IPS-18a (cell line): ENCODE measurements at regions not wholly inside any gene's neighbourhood (a gene's known extent, or its start where the extent isn't known, plus 50 kb on each side); places are given as distances from the start of the nearest gene placed in this dataset.

Experiments
- H3K27ac ChIP-seq: one replicate; pipeline ENCODE4 v1.5.1; 2013; ENCODE audit warnings: low read length
- H3K27me3 ChIP-seq: one replicate; pipeline ENCODE4 v1.6.1; 2013; ENCODE audit warnings: mild to moderate bottlenecking, low read length; ENCODE audit not compliant: control insufficient read depth, insufficient read depth
- H3K36me3 ChIP-seq: one replicate; pipeline ENCODE4 v1.6.1; 2013; ENCODE audit warnings: low read depth, low read length; ENCODE audit not compliant: control insufficient read depth
- H3K4me1 ChIP-seq: one replicate; pipeline ENCODE4 v1.6.1; 2013; ENCODE audit warnings: low read depth, low read length; ENCODE audit not compliant: control insufficient read depth
- H3K4me3 ChIP-seq: one replicate; pipeline ENCODE4 v1.5.1; 2013; ENCODE audit warnings: low read length
- H3K9ac ChIP-seq: one replicate; pipeline ENCODE4 v1.6.1; 2013; ENCODE audit warnings: mild to moderate bottlenecking, low read length, moderate library complexity
- H3K9me3 ChIP-seq: one replicate; pipeline ENCODE4 v1.6.1; 2013; ENCODE audit warnings: low read depth, low read length; ENCODE audit not compliant: control insufficient read depth

DNA sequence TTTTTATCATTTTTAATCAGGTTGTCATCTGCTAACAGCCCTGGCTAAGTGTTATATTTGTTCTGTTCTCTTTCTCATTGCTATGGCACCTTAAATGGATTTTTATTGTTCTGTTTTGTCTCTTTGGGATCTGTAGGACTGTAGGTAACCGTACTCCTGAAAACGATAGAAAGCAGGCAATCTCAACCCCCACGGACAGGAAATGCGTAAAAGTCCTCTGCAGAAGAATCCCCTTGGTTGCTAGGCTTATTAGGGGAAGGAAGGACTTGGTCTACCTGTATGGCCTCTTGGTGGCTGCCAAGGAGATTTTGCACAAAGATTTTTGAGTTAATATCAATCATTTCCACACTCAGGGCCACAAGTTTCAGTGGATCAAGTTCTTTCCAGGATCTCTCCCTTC is 571.9 kb upstream of the ZNF385D start:
- Histone ChIP-seq H3K27ac (no peak overlapping the region), H3K4me1 (peaks cover 6% of the 10 kb centered on the region), H3K36me3 (no peaks in the 10 kb centered on the region), H3K4me3 (no peak overlapping the region), H3K9me3 (no peaks in the 10 kb centered on the region), H3K9ac (no peak overlapping the region), H3K27me3 (no peaks in the 10 kb centered on the region)

DNA sequence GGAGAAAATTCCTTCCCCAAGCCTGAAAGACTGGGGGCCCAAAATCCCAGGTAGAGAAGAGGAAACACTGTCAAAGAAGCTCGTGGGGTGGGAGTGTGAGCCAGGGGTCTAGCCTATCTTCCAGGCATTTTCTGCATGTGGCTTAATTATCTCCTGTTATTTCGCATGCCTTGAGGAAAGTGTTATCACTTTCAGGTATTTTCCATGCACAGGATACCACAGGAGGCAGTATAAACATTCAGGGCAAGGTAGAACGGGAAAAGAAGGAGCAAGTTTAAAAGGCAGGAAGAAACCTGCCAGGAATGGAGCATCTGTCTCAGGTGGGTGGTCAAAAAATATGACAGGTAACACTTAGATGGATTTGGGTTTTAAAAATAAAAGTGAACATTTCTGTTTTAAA is 575.3 kb upstream of the ZNF385D start:
- no peaks in the 10 kb centered on the region for H3K36me3 ChIP-seq
- H3K4me1 ChIP-seq: peaks cover 6% of the 10 kb centered on the region
- no peak overlapping the region for H3K4me3 ChIP-seq
- H3K9me3 ChIP-seq: no peaks in the 10 kb centered on the region
- no peak overlapping the region for H3K9ac ChIP-seq
- H3K27me3 ChIP-seq: no peaks in the 10 kb centered on the region
- no peak overlapping the region for H3K27ac ChIP-seq

DNA sequence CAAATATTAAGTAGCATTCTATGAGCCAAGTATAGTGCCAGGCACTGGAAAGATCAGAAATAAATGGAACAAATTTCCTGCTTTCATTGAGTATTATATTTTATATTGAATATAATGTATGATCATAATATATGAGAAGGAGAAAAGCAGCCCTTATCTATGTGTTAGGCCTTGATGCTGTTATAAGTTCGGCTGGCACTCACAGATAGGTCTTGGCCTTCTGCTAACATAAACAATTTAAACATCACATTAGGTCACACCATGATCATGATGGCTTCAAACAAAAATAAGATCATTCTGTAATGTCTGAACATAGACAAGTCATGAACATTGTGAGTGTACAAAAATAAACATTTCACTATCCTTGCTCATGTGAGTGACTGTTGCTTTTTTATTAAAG is 584.0 kb upstream of the ZNF385D start:
- Histone ChIP-seq H3K27me3 (no peaks in the 10 kb centered on the region), H3K9me3 (no peaks in the 10 kb centered on the region), H3K9ac (no peak overlapping the region), H3K4me3 (no peak overlapping the region), H3K4me1 (no peaks in the 10 kb centered on the region), H3K36me3 (no peaks in the 10 kb centered on the region), H3K27ac (no peak overlapping the region)

DNA sequence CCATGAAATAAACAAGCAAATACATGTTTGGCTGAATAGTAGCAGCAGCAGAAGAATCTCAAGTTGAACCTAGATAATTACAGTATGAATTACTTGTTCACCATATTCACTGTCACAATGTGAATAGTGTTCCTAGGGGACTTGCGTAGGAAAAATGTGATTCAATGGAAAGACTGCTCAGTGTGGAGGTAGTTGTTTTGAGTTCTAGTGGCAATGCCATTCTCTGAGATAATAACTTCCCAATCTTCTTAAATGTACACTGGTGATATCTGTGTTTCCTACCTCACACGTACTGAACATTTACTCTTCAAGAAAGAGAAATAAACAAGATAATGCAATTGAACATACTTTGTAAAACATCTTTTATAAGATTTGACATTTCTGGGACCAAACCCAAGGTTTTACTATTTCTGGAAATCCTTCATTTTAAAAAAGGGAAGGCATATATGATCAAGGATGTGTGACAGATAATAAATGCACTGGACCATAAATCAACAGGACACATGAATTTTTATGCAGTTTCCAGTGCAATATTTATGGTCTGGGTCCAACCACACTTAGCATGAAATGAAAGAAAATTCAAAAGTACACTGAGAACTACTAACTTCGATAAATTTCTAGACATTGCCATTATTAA is 598.3 kb upstream of the ZNF385D start:
- Histone ChIP-seq H3K27ac (no peak overlapping the region), H3K4me1 (no peaks in the 10 kb centered on the region), H3K27me3 (no peaks in the 10 kb centered on the region), H3K36me3 (no peaks in the 10 kb centered on the region), H3K9me3 (no peaks in the 10 kb centered on the region), H3K4me3 (no peak overlapping the region), H3K9ac (no peak overlapping the region)

DNA sequence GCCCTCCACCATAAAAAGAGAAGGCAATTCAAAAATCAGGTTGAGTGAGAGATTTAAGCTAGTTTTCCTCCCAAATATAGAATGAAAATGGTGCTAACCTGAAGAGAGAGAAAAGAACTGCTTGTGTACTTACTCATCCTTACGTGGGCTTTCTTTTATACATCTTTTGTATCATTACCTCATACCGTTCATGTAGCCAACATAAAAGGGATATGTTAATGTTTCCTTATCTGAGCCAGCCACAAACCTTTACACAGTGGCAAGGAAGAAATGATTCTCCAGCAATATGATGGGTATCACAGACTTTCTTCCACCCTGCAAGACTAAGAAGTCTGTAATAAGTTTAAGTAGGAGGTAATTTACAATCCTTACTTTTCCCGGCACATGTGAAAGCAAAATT is 600.8 kb upstream of the ZNF385D start:
- no peak overlapping the region for H3K9ac ChIP-seq
- H3K27me3 ChIP-seq: no peaks in the 10 kb centered on the region
- H3K4me1 ChIP-seq: no peaks in the 10 kb centered on the region

DNA sequence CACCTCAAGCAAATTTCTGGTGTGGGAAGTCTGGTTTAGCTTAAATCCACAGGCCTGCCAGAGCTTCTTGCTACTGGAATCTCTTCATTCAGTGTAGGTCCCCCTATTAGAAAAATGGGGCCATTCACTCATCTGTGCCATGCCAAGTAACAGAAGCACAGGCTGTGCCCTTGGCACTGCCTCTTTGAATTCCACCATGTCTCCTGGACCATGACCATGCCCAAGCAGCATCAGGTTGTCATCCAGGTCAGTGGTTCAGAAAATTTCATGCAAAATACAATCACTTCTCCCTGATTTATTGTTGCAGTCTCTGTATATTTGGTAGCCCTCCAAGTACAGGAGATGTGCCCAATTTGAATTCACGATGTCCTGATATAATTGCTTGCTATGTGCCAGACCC is 602.1 kb upstream of the ZNF385D start:
- Histone ChIP-seq H3K4me3 (no peak overlapping the region), H3K36me3 (no peaks in the 10 kb centered on the region), H3K27me3 (no peaks in the 10 kb centered on the region), H3K27ac (no peak overlapping the region), H3K9ac (no peak overlapping the region), H3K4me1 (no peaks in the 10 kb centered on the region), H3K9me3 (no peaks in the 10 kb centered on the region)

More for the DNA sequence above, 600.8 kb upstream of the ZNF385D start:
- H3K4me3 ChIP-seq: no peak overlapping the region
- H3K36me3 ChIP-seq: no peaks in the 10 kb centered on the region
- no peak overlapping the region for H3K27ac ChIP-seq
- no peaks in the 10 kb centered on the region for H3K9me3 ChIP-seq

DNA sequence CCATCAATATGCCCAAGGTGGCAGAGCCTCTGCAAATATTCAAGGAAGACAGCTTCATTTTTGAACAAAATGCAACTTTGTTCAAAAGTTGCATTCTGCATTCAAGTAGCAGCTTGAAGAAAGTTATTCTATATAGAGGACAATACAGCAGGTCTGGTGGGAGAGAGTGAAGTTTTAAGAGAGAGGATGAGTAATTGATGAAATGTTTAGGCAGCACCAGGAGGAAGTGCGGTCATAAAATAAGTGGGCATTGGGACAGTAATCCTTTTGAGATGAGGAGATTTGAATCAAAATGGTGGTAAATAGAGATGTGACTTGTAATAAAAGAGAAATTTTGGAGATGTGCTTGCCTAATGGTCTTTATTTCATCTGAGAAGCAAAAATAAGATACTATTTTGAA is 607.3 kb upstream of the ZNF385D start:
- Histone ChIP-seq H3K27me3 (no peaks in the 10 kb centered on the region), H3K27ac (no peak overlapping the region), H3K4me1 (no peaks in the 10 kb centered on the region), H3K9me3 (no peaks in the 10 kb centered on the region), H3K4me3 (no peak overlapping the region), H3K9ac (no peak overlapping the region), H3K36me3 (no peaks in the 10 kb centered on the region)

DNA sequence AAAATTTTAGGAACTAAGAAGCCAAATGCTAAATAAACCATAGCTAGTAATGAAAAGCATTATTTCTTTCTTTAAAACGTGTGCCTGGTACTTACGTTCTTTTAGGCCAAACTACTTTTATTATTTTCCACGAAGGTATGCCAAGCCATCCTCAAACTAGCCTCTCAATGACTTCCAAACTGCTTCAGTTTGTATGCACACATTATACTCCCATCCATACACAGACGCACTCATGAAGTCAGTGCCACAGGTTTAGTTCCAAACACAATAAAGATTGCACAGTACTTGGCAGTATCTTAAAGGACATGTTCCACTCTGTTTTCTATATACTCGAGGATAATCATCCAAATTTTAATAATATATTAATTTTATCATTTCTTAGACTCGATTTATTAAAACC is 609.2 kb upstream of the ZNF385D start:
- Histone ChIP-seq H3K4me3 (no peak overlapping the region), H3K9me3 (no peaks in the 10 kb centered on the region), H3K27ac (no peak overlapping the region), H3K9ac (no peak overlapping the region), H3K27me3 (no peaks in the 10 kb centered on the region), H3K36me3 (no peaks in the 10 kb centered on the region), H3K4me1 (no peaks in the 10 kb centered on the region)

DNA sequence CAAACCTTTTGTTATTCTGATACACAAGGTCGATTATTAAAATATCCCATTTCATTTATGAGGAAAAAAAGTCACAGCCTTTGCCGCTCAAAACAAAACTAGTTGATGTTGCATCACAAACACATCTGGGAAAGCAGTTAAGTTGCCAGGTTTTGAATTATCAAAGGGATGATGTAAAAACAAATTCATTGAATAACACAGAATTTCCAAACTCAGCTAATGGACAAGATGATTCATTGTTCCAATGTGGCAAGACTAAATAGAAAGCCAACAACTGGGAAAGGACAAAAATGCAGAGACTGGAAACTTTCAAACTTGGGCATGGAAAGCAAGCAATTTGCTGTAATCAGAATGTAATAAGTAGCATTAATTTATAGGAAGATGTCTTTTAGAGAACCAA is 610.0 kb upstream of the ZNF385D start:
- Histone ChIP-seq H3K27me3 (no peaks in the 10 kb centered on the region), H3K27ac (no peak overlapping the region), H3K4me3 (no peak overlapping the region), H3K9ac (no peak overlapping the region), H3K9me3 (no peaks in the 10 kb centered on the region), H3K4me1 (no peaks in the 10 kb centered on the region), H3K36me3 (no peaks in the 10 kb centered on the region)

DNA sequence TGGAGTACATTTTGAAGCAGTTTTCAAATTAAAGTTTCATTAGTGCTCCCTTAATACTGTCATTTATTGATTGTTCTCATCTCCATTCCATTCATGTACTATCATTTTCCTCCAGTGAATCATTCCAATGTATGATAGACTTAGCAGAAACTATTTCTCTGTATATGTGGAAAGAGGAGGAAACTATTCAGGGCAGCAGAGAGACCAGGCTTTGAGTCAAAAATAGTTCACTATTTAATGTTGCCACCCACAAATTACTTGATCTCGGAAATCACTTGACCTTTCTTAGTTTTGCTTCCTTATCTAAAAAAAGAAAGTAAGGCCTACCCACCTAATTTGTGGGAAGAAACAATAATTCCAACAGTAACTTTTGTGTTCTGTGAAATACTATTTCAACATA is 610.5 kb upstream of the ZNF385D start:
- no peak overlapping the region for H3K27ac ChIP-seq
- no peaks in the 10 kb centered on the region for H3K36me3 ChIP-seq
- H3K9ac ChIP-seq: no peak overlapping the region
- H3K9me3 ChIP-seq: no peaks in the 10 kb centered on the region
- no peak overlapping the region for H3K4me3 ChIP-seq
- no peaks in the 10 kb centered on the region for H3K27me3 ChIP-seq
- H3K4me1 ChIP-seq: no peaks in the 10 kb centered on the region

DNA sequence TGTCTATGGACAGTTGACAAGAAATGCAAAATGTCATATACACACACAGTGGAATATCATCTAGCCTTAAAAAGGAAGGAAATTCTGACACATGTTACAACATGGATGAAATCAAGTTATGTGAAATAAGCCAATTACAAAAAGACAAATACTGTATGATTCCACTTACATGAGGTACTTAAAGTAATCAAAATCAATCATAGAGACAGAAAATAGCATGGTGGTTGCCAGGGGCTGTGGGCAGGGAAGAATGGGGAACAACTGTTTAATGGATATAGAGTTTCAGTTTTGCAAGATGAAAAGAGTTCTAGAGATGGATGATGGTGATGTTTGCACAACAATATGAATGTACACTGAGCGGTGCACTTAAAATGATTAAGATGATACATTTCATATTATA is 613.8 kb upstream of the ZNF385D start:
- no peaks in the 10 kb centered on the region for H3K4me1 ChIP-seq
- H3K9me3 ChIP-seq: no peaks in the 10 kb centered on the region
- no peak overlapping the region for H3K4me3 ChIP-seq
- H3K27me3 ChIP-seq: no peaks in the 10 kb centered on the region
- no peak overlapping the region for H3K9ac ChIP-seq
- H3K27ac ChIP-seq: no peak overlapping the region
- no peaks in the 10 kb centered on the region for H3K36me3 ChIP-seq

DNA sequence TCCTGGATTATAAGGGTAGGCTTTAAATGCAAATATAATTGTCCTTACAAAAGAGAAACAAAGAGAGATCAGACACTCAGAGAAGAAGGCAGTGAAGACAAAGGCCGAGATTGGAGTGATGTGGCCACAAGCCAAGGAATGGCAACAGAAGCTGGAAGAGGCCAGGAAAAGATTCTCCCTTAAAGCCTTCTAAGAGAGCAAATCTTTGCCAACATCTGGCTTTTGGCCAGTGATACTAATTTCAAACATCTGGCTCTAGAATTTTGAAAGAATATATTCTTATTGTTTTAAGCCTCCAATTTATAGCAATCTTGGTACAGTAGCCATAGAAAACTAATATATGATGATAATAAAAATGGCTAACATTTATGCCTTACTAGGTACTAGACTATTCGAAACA is 615.8 kb upstream of the ZNF385D start:
- no peak overlapping the region for H3K4me3 ChIP-seq
- peaks cover 18% of the 10 kb centered on the region for H3K27me3 ChIP-seq
- H3K27ac ChIP-seq: no peak overlapping the region
- H3K9me3 ChIP-seq: no peaks in the 10 kb centered on the region
- H3K9ac ChIP-seq: no peak overlapping the region
- H3K36me3 ChIP-seq: no peaks in the 10 kb centered on the region
- H3K4me1 ChIP-seq: peaks cover 6% of the 10 kb centered on the region
